HUES48 (cell line): ENCODE measurements at regions not wholly inside any gene's neighbourhood (a gene's known extent, or its start where the extent isn't known, plus 50 kb on each side); places are given as distances from the start of the nearest gene placed in this dataset.

ENCODE experiments used
- H3K27ac ChIP-seq: one replicate; pipeline ENCODE4 v1.7.0; 2013; ENCODE audit warnings: low read depth, low read length, inconsistent platforms
- H3K27me3 ChIP-seq: 2 replicates; pipeline ENCODE4 v1.6.1; 2013; ENCODE audit warnings: mild to moderate bottlenecking, low read length; ENCODE audit not compliant: control insufficient read depth, insufficient read depth
- H3K36me3 ChIP-seq: 2 replicates; pipeline ENCODE4 v1.6.1; 2013; ENCODE audit warnings: low read length; ENCODE audit not compliant: control insufficient read depth, insufficient read depth
- H3K4me1 ChIP-seq: 2 replicates; pipeline ENCODE4 v1.6.1; 2013; ENCODE audit warnings: mild to moderate bottlenecking, low read length; ENCODE audit not compliant: control insufficient read depth, insufficient read depth
- H3K4me3 ChIP-seq: 2 replicates; pipeline ENCODE4 v1.5.1; 2013; ENCODE audit warnings: mild to moderate bottlenecking, low read depth, low read length
- H3K9ac ChIP-seq: 2 replicates; pipeline ENCODE4 v1.6.1; 2013; ENCODE audit warnings: mild to moderate bottlenecking, low read depth, low read length, moderate library complexity
- H3K9me3 ChIP-seq: 2 replicates; pipeline ENCODE4 v1.6.1; 2013; ENCODE audit warnings: low read length; ENCODE audit not compliant: control insufficient read depth, insufficient read depth

DNA sequence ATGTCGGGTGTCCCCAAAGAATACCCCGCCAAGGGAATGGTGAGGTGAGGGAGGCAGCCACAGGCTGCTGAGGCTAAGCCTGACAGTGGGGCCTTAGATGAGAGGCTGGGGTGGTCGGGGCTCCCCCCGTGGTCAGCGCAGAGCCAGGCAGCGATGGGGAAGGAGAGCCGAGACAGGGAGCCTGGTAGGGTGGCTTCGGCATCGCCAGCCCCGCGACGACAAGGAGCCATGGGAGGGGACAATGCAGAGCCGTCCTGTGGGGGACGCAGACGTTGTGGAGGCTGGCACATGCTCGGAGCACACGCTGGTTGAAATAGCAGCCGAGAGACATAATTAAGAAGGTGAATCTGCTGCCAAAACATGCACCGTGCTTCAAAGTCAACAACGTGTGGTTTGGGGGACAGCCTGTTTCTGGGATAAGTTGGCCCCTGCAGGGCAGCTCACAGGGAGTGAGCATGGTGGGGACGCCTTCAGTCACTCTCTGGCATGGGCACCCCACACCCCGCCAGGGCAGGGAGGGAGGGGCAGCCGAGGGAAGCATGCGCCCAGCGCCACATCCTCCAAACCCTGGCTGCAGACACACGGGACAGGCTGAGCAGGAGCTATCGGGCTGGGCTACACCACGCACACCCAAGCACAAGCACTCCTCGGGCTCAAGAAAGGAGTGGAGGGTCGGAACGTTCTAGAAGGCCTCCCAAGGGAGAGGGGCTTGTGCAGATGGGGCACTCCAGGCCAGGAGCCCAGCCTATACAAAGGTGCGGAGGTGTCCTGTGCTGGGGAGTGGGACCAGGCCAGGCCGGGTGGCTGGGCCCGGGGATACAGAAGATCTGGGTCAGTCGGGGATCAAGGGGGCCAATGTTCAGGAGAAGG, 66.6 kb upstream of the C14orf180 start:
- no peaks in the 10 kb centered on the region for H3K9me3 ChIP-seq
- H3K27me3 ChIP-seq: no peaks in the 10 kb centered on the region
- H3K9ac ChIP-seq: no peak overlapping the region
- H3K4me3 ChIP-seq: no peak overlapping the region
- H3K27ac ChIP-seq: no peak overlapping the region
- H3K4me1 ChIP-seq: no peaks in the 10 kb centered on the region
- H3K36me3 ChIP-seq: no peaks in the 10 kb centered on the region

DNA sequence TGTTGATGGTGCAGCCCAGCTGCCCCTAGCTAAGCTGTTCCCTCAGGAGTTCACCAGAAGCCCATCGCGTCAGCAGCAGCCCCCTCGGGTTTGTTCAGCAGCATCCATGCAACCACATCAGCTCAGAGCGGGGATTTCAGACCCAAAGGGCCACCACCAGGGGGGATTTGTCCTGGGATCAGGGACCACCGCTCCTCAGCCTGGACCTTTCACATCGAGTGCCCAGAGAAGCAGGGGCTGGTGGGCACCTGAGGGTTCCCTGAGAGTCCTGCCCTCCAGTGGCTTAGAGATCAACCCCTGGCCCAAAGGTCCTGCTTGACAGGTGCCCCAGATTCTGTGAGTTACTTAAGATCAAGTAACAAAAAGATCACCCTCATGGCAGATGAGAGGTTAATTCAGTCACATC, 65.9 kb upstream of the C14orf180 start:
- no peaks in the 10 kb centered on the region for H3K27me3 ChIP-seq
- no peaks in the 10 kb centered on the region for H3K9me3 ChIP-seq
- no peak overlapping the region for H3K27ac ChIP-seq
- H3K36me3 ChIP-seq: no peaks in the 10 kb centered on the region
- no peaks in the 10 kb centered on the region for H3K4me1 ChIP-seq
- H3K4me3 ChIP-seq: no peak overlapping the region
- no peak overlapping the region for H3K9ac ChIP-seq

DNA sequence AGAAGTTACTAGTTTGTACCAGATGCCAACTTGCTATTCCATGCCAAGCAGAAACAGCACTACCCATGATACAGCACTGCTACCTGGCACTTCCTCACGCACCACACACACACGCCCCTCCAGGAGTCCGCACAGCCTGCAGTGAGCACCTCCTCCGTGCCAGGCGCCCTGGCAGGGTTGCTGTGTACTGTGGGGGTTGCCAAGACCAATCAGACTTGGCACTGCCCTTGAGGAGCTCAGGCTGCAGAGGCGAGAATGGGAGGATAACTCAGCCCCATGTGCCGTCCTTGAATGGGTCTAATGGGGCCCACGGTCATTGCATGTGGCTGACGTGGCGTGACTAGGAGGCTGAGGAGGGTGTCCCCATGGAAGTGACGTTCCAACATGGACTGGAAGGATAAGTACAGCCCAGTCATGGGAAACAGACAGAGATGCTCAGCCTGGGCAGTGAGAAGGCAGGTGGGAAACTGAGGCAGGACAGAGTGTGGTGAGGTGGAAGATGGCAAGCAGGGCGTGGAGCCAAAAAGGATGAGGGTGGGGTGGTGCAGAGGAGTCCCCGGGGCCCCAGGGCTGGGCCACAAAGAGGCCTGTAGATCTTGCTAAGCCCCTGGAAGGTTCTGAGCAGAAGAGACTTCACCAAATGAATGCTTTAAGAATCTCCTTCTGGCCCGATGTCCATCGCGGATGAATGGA, 65.3 kb upstream of the C14orf180 start:
- Histone ChIP-seq H3K9ac (no peak overlapping the region), H3K4me1 (no peaks in the 10 kb centered on the region), H3K27me3 (no peaks in the 10 kb centered on the region), H3K4me3 (no peak overlapping the region), H3K27ac (no peak overlapping the region), H3K36me3 (no peaks in the 10 kb centered on the region), H3K9me3 (no peaks in the 10 kb centered on the region)

DNA sequence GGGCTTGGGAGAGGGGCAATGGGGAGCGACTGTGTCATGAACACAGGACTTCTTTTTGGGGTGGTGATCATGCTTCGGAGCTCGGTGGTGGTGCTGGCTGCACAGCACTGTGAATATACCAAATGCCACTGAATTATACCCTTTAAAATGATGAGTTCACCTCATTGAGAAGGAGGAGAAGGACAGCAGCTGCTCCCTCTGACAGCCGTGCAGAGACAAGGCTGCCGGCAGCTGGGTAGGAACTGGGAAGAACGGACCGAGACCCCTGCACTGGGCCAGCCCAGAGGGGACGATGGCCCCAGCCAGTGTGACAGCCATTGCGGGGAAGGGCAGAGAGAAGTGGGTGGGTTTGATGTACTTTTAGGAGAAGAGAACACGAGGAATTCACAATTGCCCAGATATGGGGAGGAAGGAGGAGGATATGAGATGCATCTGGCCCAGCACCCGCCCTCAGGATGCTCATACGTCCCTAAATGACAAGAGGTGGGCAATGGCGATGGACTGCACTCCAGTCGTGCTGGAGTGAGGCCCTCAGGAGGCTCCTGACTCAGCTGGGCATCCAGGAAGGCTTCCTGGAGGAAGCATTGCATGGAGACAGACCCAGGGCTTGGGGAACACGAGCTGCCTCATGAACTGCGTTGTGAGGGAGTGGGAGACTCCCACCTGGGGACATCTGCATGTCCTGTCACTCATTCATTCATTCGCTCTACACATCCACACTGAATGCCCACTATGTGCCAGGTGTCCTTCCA, 64.3 kb upstream of the C14orf180 start:
- Histone ChIP-seq H3K27ac (no peak overlapping the region), H3K4me3 (no peak overlapping the region), H3K4me1 (no peaks in the 10 kb centered on the region), H3K36me3 (no peaks in the 10 kb centered on the region), H3K9me3 (no peaks in the 10 kb centered on the region), H3K9ac (no peak overlapping the region), H3K27me3 (no peaks in the 10 kb centered on the region)

DNA sequence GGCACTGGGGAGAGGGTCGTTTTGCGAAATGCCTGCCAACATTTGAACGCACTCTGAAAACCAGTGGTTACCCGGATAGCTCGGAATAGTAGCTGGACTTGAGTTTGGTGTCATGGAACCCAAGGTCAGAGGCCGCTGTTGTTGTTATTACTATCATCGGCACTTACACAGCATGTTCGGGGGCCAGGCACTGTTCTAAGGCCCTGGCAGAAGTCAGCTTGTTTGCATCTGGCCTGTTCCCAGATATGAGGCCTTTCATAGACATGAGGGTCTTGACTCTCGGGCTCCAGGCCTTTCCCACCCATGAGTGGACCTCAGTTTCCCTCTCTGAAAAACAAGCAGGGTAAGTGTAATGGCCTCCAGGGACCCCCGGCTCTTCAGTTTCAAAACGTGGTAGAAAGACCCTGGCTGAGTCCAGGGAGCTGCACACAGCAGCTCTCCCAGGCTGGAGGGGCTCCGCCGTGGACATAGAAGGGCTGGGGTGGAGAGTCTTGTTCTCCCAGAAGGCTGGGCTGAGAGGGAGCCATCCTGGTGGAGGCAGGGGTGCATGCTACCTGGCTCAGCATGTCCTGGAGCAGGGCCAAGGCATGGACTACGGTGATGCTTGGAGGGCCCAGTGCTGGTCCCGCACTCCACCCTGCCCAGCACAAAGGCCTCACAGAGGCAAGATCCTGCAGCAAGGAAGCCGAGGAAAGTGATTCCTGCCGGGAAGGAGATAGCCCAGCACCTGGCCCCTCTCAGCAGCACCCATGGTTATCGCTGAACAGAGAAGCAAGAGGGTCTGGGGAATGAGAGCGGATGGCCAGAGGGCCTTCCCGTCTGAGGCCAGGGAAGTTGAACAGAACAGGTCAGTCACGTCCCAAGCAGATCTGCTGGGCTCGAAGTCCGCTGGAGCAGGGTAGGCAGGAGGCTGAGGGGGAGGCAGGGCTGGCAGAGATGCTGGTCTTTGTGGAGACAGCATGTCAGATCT, 63.5 kb upstream of the C14orf180 start:
- H3K9me3 ChIP-seq: no peaks in the 10 kb centered on the region
- H3K4me1 ChIP-seq: no peaks in the 10 kb centered on the region
- no peak overlapping the region for H3K9ac ChIP-seq
- no peaks in the 10 kb centered on the region for H3K36me3 ChIP-seq
- H3K27ac ChIP-seq: no peak overlapping the region
- H3K27me3 ChIP-seq: no peaks in the 10 kb centered on the region
- no peak overlapping the region for H3K4me3 ChIP-seq

DNA sequence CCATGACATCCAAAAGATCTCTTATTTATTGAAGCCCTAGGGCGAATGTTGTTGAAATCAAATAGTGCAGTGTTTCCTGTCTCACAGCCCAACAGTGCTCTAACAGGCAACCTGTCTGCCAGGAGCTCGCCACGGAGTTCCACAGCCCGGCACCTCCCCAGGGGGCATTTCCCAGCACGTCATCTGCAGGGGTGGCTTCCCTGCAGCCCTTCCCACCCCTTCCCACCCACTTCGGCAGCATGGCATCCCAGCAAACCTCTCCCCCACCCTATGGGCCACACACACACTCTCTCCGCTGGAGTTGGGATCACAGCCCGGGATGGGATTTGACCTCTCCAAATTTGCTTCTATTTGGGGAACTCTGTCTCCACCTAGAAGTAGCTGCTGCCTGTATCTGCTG, 62.7 kb upstream of the C14orf180 start:
- Histone ChIP-seq H3K9me3 (no peaks in the 10 kb centered on the region), H3K36me3 (no peaks in the 10 kb centered on the region), H3K4me1 (no peaks in the 10 kb centered on the region), H3K4me3 (no peak overlapping the region), H3K9ac (no peak overlapping the region), H3K27ac (no peak overlapping the region), H3K27me3 (no peaks in the 10 kb centered on the region)

DNA sequence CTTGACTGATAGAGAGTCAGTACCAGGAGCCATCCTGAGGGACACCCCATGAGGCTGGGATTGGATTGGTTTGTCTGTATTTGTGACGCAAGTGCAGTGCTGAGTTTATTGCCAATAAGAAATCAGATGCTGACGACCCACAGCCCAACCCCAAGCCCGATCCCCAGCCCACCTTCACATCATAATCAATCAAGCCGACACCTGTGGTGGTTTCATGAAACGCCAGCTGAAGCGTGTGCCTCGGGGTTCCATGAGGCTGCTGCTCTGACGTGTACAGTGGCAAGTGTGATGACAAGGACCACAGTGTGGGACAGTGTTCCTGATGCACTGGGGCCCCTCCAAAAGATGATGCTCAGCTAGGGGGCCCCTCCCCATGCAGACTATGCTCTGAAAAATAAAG, 62.1 kb upstream of the C14orf180 start:
- Histone ChIP-seq H3K27ac (no peak overlapping the region), H3K9me3 (no peaks in the 10 kb centered on the region), H3K9ac (no peak overlapping the region), H3K27me3 (no peaks in the 10 kb centered on the region), H3K4me1 (no peaks in the 10 kb centered on the region), H3K4me3 (no peak overlapping the region), H3K36me3 (no peaks in the 10 kb centered on the region)

DNA sequence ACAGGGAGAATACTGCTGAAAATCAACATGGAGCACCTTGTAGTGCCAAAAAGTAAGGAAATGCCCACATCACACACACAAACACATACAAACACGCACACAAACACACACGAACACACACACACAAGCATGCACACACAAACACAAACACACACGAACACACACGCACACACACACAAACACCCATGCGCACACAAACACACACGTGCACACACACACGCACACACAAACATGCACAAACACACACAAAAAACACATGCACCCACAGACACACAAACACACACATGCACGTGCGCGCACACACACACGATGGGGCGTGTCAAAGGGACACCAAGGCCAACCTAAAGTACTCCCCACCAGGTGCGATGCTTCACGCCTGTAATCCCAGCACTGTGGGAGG, 61.7 kb upstream of the C14orf180 start:
- H3K27ac ChIP-seq: no peak overlapping the region
- H3K9me3 ChIP-seq: no peaks in the 10 kb centered on the region
- no peaks in the 10 kb centered on the region for H3K4me1 ChIP-seq
- H3K36me3 ChIP-seq: no peaks in the 10 kb centered on the region
- no peak overlapping the region for H3K9ac ChIP-seq
- H3K27me3 ChIP-seq: no peaks in the 10 kb centered on the region
- no peak overlapping the region for H3K4me3 ChIP-seq

DNA sequence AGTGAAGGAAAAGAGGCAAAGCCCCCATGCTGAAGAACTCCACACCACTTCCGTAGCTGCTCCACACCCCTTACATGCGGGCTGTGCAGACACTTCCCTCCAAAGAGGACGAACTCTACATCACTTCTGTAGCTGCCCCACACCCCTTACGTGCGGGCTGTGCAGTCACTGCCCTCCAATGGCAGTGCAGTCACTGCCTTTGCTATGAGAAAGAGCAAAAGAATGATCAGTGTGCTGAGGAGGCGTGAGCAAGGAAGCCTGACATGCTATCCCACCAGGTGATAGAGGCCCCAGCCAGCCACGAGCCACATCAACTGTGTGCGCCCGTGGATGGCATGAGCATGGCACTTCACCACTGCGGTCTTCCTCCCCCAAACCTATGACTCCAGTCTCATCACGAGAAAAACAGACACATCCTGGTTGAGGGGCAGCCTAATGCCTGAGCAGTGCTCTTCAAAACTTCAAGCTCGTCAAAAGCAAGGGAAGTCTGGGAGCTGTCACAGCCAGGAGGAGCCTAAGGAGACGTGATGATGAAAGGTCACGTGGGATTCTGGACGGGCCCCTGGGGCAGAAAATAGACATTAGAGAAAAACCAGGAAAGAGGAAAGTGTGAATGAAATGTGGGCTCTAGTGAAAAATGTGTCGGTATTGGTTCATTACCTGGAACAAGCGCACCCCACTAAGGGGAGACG, 60.8 kb upstream of the C14orf180 start:
- Histone ChIP-seq H3K9me3 (no peaks in the 10 kb centered on the region), H3K4me1 (no peaks in the 10 kb centered on the region), H3K4me3 (no peak overlapping the region), H3K27ac (no peak overlapping the region), H3K27me3 (no peaks in the 10 kb centered on the region), H3K9ac (no peak overlapping the region), H3K36me3 (no peaks in the 10 kb centered on the region)

DNA sequence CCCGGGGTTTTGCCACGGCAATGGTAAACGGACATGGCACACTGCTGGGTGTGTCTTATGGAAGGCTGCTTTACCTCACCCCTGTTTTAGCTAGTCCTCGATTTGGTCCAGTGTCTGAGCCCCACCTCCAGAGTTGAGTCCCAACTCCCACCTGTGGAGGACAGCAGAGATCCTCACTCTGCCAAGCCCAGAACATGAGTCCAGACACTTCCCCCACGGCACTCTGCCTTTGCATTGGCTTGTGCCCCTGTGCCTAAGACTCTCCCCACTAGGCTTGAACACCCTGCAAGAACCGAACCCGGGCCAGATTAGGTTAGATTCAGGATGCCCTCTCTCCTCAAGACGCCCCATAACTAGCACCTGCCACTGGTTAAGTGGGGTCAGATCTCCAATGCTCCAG, 59.8 kb upstream of the C14orf180 start:
- no peaks in the 10 kb centered on the region for H3K36me3 ChIP-seq
- peaks cover 5% of the 10 kb centered on the region for H3K9me3 ChIP-seq
- H3K27me3 ChIP-seq: no peaks in the 10 kb centered on the region
- no peaks in the 10 kb centered on the region for H3K4me1 ChIP-seq
- H3K9ac ChIP-seq: no peak overlapping the region
- no peak overlapping the region for H3K27ac ChIP-seq
- no peak overlapping the region for H3K4me3 ChIP-seq
